Kidney (tissue), 13 donors: ENCODE measurements at regions not wholly inside any gene's neighbourhood (a gene's known extent, or its start where the extent isn't known, plus 50 kb on each side); places are given as distances from the start of the nearest gene placed in this dataset.

ENCODE experiments used
- DNase-seq, 5 donors: peaks; one replicate each; pipeline ENCODE4 v3.0.0-alpha.2; 2013 to 2020
- FAIRE-seq: peaks from 2 replicates; lab custom pipeline; 2012; peaks lifted over from hg19 to GRCh38; lab: Jason Lieb, UNC
- H3K27ac ChIP-seq, 2 donors: one replicate each; pipeline ENCODE4 v1.7.0; 2013; ENCODE audit warnings: low read depth in 2 of 2, low read length in 2 of 2, inconsistent platforms in 1 of 2
- H3K27me3 ChIP-seq: one replicate; pipeline ENCODE4 v1.7.1; 2013; ENCODE audit warnings: low read length, inconsistent platforms; ENCODE audit not compliant: control insufficient read depth, insufficient read depth
- H3K36me3 ChIP-seq, 3 donors: one replicate each; pipeline versions ENCODE4 v1.7.0 to v1.7.1; 2013; ENCODE audit warnings: low read length in 3 of 3, control low read depth in 1 of 3, inconsistent platforms in 1 of 3; ENCODE audit not compliant: insufficient read depth in 3 of 3, control insufficient read depth in 2 of 3
- H3K4me1 ChIP-seq, 3 donors: one replicate each; pipeline versions ENCODE4 v1.7.0 to v1.7.1; 2013; ENCODE audit warnings: low read length in 3 of 3, inconsistent platforms in 1 of 3, low read depth in 1 of 3; ENCODE audit not compliant: control insufficient read depth in 2 of 3, insufficient read depth in 2 of 3
- H3K4me3 ChIP-seq, 3 donors: one replicate each; pipeline versions ENCODE4 v1.7.0 to v1.8.1; 2013; ENCODE audit warnings: low read length in 3 of 3, control low read depth in 1 of 3, inconsistent platforms in 1 of 3
- H3K9ac ChIP-seq, 3 donors: one replicate each; pipeline versions ENCODE4 v1.7.0 to v1.7.1; 2013; ENCODE audit warnings: low read length in 3 of 3, control low read depth in 1 of 3, inconsistent platforms in 1 of 3
- H3K9me3 ChIP-seq, 3 donors: one replicate each; pipeline versions ENCODE4 v1.7.0 to v1.7.1; 2013; ENCODE audit warnings: low read length in 3 of 3, control low read depth in 1 of 3, inconsistent platforms in 1 of 3; ENCODE audit not compliant: control insufficient read depth in 2 of 3, insufficient read depth in 1 of 3
- intact Hi-C: fragments of 100-400 bp; cut with DNase I; formaldehyde crosslinking; loops from one replicate; pipeline ENCODE4 v1.11.1; 2022
- TF ChIP-seq, protein P1 (sequence below): IDR thresholded peaks from 3 replicates; pipeline ENCODE4 v1.5.1; 2012; ENCODE audit warnings: mild to moderate bottlenecking, moderate library complexity, borderline replicate concordance; ENCODE audit not compliant: insufficient read depth; ENCODE audit errors: extremely low read depth
- donor health status: control.
- donor health status: control.
- donor health status: control.
- donor health status: control.
- donor health status: control.
- donor health status: DM: yes; HTN: yes; CAD: no.
- donor health status: Normal renal cell carcinoma (clear cell type).

DNA sequence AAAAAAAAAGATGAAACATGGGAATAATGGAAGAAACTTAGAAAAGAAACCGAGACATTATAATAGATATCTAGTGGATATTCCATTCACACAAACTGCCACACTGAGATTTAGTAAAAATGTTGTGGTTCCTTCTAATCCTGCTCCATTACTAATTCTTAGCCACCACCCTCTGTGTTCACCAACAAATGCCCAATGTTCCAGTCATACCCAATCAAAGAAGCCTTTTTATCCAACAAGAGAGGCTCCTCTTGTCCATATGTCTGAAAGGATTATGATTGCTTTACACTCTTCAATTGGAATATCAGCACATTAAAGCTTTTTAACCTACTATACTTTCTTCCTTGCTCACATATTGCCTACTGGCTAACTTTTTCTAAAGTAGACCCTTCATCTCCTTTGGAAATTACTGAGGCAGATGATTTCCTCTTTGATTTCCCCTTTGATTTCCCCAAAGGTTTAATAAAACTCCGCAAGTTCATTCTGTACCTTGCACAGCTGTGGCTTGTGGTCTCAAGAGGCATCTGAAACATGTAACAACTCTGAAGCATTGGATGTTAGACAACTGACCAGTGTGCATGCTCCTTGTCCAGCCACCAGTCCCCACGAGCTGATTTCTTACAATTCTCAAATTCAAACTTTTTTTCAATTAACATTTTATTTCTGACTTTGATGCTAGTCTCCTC, 305.6 kb upstream of the LYPLAL1 start:
- Histone ChIP-seq H3K9me3 (no peaks in the 10 kb centered on the region), H3K4me1 (no peaks in the 10 kb centered on the region), H3K27me3 (no peaks in the 10 kb centered on the region), H3K27ac (no peak overlapping the region), H3K36me3 (no peaks in the 10 kb centered on the region), H3K4me3 (no peak overlapping the region), H3K9ac (no peak overlapping the region)
- intact Hi-C loops, result no loop called here
- TF ChIP-seq, protein P1, sequence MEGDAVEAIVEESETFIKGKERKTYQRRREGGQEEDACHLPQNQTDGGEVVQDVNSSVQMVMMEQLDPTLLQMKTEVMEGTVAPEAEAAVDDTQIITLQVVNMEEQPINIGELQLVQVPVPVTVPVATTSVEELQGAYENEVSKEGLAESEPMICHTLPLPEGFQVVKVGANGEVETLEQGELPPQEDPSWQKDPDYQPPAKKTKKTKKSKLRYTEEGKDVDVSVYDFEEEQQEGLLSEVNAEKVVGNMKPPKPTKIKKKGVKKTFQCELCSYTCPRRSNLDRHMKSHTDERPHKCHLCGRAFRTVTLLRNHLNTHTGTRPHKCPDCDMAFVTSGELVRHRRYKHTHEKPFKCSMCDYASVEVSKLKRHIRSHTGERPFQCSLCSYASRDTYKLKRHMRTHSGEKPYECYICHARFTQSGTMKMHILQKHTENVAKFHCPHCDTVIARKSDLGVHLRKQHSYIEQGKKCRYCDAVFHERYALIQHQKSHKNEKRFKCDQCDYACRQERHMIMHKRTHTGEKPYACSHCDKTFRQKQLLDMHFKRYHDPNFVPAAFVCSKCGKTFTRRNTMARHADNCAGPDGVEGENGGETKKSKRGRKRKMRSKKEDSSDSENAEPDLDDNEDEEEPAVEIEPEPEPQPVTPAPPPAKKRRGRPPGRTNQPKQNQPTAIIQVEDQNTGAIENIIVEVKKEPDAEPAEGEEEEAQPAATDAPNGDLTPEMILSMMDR, result no peak
- FAIRE-seq (no peak), DNase-seq (no peak)

DNA sequence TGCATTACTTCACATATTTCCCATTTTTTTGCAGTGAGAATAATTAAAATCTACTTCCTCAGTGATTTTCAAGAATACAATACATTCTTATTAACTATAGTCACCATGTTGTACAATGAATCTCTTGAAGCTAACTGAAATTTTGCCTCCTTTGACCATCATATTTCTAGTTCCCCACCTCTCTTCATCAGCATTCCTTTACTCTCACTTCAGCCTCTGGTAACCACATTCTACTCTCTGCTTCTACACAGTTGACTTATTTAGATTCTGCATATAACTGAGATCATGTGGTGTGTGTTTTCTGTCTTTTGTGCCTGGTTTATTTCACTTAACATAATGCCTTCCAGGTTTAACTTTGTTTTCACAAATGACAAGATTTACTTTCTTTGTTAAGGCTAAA, 304.4 kb upstream of the LYPLAL1 start:
- DNase-seq (no peak), FAIRE-seq (no peak)
- intact Hi-C loops, result no loop called here
- Histone ChIP-seq H3K9ac (no peak overlapping the region), H3K27me3 (no peaks in the 10 kb centered on the region), H3K9me3 (no peaks in the 10 kb centered on the region), H3K4me1 (no peaks in the 10 kb centered on the region), H3K36me3 (no peaks in the 10 kb centered on the region), H3K4me3 (no peak overlapping the region), H3K27ac (no peak overlapping the region)
- TF ChIP-seq, protein P1, result no peak

GRCh38 chr1:218872026-218872425, 301.7 kb upstream of the LYPLAL1 start:
- no peak overlapping the region for H3K27ac ChIP-seq
- H3K27me3 ChIP-seq, result no peaks in the 10 kb centered on the region
- no peaks in the 10 kb centered on the region for H3K4me1 ChIP-seq
- H3K9me3 ChIP-seq, result no peaks in the 10 kb centered on the region
- H3K36me3 ChIP-seq, result no peaks in the 10 kb centered on the region
- intact Hi-C loops, result no loop called here
- H3K4me3 ChIP-seq, result no peak overlapping the region
- DNase-seq, result no peak
- H3K9ac ChIP-seq, result no peak overlapping the region
- FAIRE-seq, result no peak
- TF ChIP-seq, protein P1, result no peak

- FAIRE-seq, result no peak
- Histone ChIP-seq H3K36me3 (no peaks in the 10 kb centered on the region), H3K9me3 (no peaks in the 10 kb centered on the region), H3K4me1 (no peaks in the 10 kb centered on the region), H3K27ac (no peak overlapping the region), H3K27me3 (no peaks in the 10 kb centered on the region), H3K9ac (no peak overlapping the region), H3K4me3 (no peak overlapping the region)
- intact Hi-C loops, result no loop called here
- no peak for DNase-seq
- TF ChIP-seq, protein P1, result no peak
Measured at GRCh38 chr1:218872928-218873327, 300.8 kb upstream of the LYPLAL1 start.
